ENCODE measurements at regions not wholly inside any gene's neighbourhood (a gene's known extent, or its start where the extent isn't known, plus 50 kb on each side); places are given as distances from the start of the nearest gene placed in this dataset.

GRCh38 chr18:78154444-78154843, 825.2 kb upstream of the SALL3 start:
- H3K36me3 Mint-ChIP-seq (ENCODE audit: insufficient read depth): no peaks in the 10 kb centered on the region
- no peak for TF ChIP-seq CTCF (IDR thresholded peaks at IDR 0.05; ENCODE audit: unreplicated experiment)
- no peaks in the 10 kb centered on the region for H3K9me3 Mint-ChIP-seq (ENCODE audit: low read depth)
- peaks cover 16% of the 10 kb centered on the region for H3K4me1 Mint-ChIP-seq (ENCODE audit: low read depth)
- DNase-seq (ENCODE audit: low spot score, unreplicated experiment): no peak
- H3K27me3 Mint-ChIP-seq: peaks cover 4% of the 10 kb centered on the region
- no peak overlapping the region for H3K27ac Mint-ChIP-seq
- H3K4me3 Mint-ChIP-seq (ENCODE audit: low read depth): no peak overlapping the region

- Mint-ChIP-seq H3K27me3 (peaks cover 4% of the 10 kb centered on the region), H3K9me3 (ENCODE audit: low read depth) (no peaks in the 10 kb centered on the region), H3K36me3 (ENCODE audit: insufficient read depth) (no peaks in the 10 kb centered on the region), H3K4me1 (ENCODE audit: low read depth) (peaks cover 16% of the 10 kb centered on the region), H3K4me3 (ENCODE audit: low read depth) (no peak overlapping the region), H3K27ac (no peak overlapping the region)
- TF ChIP-seq CTCF (IDR thresholded peaks at IDR 0.05; ENCODE audit: unreplicated experiment): no peak
- no peak for DNase-seq (ENCODE audit: low spot score, unreplicated experiment)
Observed at GRCh38 chr18:78154853-78155252, 824.8 kb upstream of the SALL3 start.

GRCh38 chr18:78156466-78156865, 823.2 kb upstream of the SALL3 start:
- Mint-ChIP-seq H3K4me3 (ENCODE audit: low read depth) (no peak overlapping the region), H3K36me3 (ENCODE audit: insufficient read depth) (no peaks in the 10 kb centered on the region), H3K4me1 (ENCODE audit: low read depth) (peaks cover 16% of the 10 kb centered on the region), H3K9me3 (ENCODE audit: low read depth) (no peaks in the 10 kb centered on the region), H3K27ac (no peak overlapping the region), H3K27me3 (peaks cover 4% of the 10 kb centered on the region)
- DNase-seq (ENCODE audit: low spot score, unreplicated experiment): no peak
- no peak for TF ChIP-seq CTCF (IDR thresholded peaks at IDR 0.05; ENCODE audit: unreplicated experiment)

GRCh38 chr18:78158943-78159342, 820.7 kb upstream of the SALL3 start:
- peaks cover 16% of the 10 kb centered on the region for H3K4me1 Mint-ChIP-seq (ENCODE audit: low read depth)
- DNase-seq (ENCODE audit: low spot score, unreplicated experiment): no peak
- no peak overlapping the region for H3K27ac Mint-ChIP-seq
- H3K36me3 Mint-ChIP-seq (ENCODE audit: insufficient read depth): no peaks in the 10 kb centered on the region
- peaks cover 4% of the 10 kb centered on the region for H3K27me3 Mint-ChIP-seq
- H3K4me3 Mint-ChIP-seq (ENCODE audit: low read depth): no peak overlapping the region
- no peak for TF ChIP-seq CTCF (IDR thresholded peaks at IDR 0.05; ENCODE audit: unreplicated experiment)
- H3K9me3 Mint-ChIP-seq (ENCODE audit: low read depth): no peaks in the 10 kb centered on the region

- Mint-ChIP-seq H3K9me3 (ENCODE audit: low read depth) (no peaks in the 10 kb centered on the region), H3K27me3 (peaks cover 4% of the 10 kb centered on the region), H3K27ac (no peak overlapping the region), H3K4me1 (ENCODE audit: low read depth) (peaks cover 16% of the 10 kb centered on the region), H3K4me3 (ENCODE audit: low read depth) (no peak overlapping the region), H3K36me3 (ENCODE audit: insufficient read depth) (no peaks in the 10 kb centered on the region)
- no peak for TF ChIP-seq CTCF (IDR thresholded peaks at IDR 0.05; ENCODE audit: unreplicated experiment)
- no peak for DNase-seq (ENCODE audit: low spot score, unreplicated experiment)
Observed at GRCh38 chr18:78159397-78159796, 820.2 kb upstream of the SALL3 start.
